GM19035 (cell line): ENCODE measurements at regions not wholly inside any gene's neighbourhood (a gene's known extent, or its start where the extent isn't known, plus 50 kb on each side); places are given as distances from the start of the nearest gene placed in this dataset.
"Not testable (repeated sequence)": the region's sequence is repeated elsewhere in the genome, so short reads cannot be mapped to it uniquely, and the experiment has no call there.

ENCODE experiments used
- ATAC-seq: cut with Tn5 transposase; IDR thresholded peaks from one replicate; pipeline ENCODE4 v1.9.1; 2021; ENCODE audit not compliant: unreplicated experiment

DNA sequence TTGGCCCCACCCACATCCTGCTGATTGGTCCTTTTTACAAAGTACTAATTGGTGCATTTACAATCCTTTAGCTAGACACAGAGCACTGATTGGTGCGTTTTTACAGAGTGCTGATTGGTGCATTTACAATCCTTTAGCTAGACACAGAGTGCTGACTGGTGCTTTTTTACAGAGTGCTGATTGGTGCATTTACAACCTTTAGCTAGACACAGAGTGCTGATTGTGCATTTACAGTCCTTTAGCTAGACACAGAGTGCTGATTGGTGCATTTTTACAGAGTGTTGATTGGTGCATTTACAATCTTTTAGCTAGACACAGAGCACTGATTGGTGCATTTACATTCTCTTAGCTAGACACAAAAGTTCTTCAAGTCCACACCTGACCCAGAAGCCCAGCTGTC lies 144.2 kb upstream of the XIRP2 start:
- ATAC-seq, result not testable (repeated sequence)

GRCh38 chr2:166743482-166743881 lies 144.8 kb upstream of the XIRP2 start:
- not testable (repeated sequence) for ATAC-seq

- peak; percentile 99 for ATAC-seq
Observed at GRCh38 chr2:166727095-166727494, 161.2 kb upstream of the XIRP2 start.

DNA sequence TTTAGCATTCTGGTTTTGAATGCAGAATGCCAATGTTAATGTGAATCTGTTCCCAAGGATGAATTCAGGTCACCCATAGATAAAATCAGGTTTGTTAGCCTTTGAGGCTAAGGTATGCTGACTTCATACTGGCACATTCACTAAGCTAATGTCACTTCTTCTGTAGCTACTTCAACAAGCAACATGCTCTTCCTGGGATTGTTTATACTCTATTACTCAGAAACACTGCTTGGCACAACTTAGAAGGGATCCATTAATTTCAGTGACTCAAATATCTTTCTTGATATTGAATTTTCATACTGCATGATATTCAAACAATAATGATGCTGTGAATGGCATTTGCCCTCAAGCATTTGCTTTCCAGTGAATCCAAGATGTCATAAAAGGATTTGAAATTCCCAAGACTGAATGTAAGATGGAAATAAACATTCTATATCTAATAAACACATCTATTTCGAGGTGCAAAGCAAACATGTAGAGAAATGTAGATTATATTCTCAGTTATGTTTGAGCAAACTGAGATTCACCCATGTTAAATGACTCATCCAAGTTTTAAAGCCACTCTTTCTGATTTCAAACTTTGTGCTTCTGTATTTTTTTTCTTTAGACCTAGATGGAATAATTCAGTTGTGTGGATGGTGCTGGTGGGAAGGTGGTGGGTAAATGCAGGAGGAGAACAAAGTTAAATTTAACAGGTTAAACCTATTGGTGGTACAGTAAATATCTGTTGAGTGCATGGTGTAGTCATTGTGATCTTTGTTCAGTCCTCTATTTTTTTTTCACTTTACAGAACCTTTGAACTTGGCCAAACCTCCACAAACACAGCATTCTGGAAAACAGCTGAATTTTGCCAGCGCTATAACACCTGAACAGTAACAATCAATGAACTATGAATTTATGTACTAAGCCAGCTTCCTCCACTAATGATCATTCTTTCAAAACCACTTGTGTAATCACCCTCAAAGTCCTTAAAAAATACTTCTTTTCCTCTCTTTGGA lies 162.1 kb upstream of the XIRP2 start:
- no peak for ATAC-seq

DNA sequence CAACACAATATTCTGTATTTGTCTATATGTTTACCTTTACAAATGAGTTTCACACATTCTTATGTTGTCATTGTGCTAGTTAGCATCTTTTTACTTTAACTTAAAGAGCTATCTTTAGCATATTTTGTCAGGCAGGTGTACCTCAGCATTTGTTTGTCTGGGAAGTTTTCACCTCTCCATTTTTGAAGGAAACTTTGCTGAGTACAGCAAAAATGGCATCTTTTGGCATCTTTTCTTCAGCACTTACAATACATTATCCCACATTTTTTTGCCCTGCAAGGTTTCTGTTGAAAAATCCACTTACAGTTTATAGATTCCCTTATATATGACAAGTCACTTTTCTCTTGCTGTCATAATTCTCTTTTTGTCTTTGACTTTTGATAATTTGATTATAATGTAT lies 171.3 kb upstream of the XIRP2 start:
- ATAC-seq, result no peak

- ATAC-seq, result no peak
Observed at GRCh38 chr2:166700079-166700478, 188.2 kb upstream of the XIRP2 start.

GRCh38 chr2:166695154-166695553 lies 193.1 kb upstream of the XIRP2 start:
- ATAC-seq, result no peak

DNA sequence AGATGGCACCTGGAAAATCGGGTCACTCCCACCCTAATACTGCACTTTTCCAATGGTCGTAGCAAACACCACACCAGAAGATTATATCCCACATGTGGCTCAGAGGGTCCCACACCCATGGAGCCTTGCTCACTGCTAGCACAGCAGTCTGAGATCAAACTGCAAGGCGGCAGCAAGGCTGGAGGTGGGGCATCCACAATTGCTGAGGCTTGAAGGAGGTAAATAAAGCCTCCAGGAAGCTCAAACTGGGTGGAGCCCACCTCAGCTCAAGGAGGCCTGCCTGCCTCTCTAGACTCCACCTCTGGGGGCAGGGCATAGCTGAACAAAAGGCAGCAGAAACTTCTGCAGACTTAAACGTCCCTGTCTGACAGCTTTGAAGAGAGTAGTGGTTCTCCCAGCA lies 192.0 kb upstream of the SCN7A start:
- not testable (repeated sequence) for ATAC-seq

GRCh38 chr2:166677996-166678395 lies 183.9 kb upstream of the SCN7A start:
- ATAC-seq, result no peak

GRCh38 chr2:166676716-166677115 lies 182.7 kb upstream of the SCN7A start:
- no peak for ATAC-seq

DNA sequence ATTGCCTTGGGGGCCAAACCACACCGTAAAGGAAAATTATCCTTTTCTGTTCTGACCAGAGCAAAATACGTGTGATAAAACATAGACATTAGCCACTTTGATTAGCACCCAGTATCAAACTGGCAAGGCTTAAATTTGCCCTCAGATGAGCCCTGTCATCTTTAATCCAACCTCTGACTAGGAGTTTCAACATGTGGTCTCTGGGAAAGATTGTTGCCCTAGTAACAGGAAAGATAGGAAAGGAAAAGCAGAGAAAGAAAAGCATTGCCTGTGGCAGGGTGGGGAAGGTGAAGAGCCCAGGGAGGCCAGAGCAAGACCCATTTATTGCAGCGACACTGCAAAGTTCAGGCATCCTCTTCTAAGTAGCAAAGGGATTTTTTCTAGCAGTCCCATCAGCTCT lies 181.5 kb upstream of the SCN7A start:
- ATAC-seq, result no peak

- ATAC-seq, result no peak
Observed at GRCh38 chr2:166673986-166674385, 179.9 kb upstream of the SCN7A start.

- no peak for ATAC-seq
Observed at GRCh38 chr2:166671801-166672200, 177.8 kb upstream of the SCN7A start.

DNA sequence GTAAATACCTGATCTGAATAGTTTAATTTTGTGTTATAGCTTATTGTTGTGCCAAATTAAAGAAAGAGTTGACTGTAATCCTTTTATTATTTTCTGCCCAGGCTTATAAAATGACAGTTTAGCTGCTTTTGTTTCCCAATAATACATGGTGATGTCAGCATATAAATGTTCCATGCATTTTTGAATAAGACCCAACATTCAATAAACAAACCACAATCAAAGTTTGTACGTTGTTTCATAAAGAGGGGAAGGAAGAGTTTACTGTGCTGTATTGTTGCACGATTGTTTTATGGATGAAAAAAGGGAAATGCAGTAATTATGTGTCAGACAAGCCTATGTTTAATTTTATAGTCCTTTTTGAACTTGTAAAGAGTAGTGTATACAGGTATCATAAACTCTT lies 177.2 kb upstream of the SCN7A start:
- no peak for ATAC-seq

DNA sequence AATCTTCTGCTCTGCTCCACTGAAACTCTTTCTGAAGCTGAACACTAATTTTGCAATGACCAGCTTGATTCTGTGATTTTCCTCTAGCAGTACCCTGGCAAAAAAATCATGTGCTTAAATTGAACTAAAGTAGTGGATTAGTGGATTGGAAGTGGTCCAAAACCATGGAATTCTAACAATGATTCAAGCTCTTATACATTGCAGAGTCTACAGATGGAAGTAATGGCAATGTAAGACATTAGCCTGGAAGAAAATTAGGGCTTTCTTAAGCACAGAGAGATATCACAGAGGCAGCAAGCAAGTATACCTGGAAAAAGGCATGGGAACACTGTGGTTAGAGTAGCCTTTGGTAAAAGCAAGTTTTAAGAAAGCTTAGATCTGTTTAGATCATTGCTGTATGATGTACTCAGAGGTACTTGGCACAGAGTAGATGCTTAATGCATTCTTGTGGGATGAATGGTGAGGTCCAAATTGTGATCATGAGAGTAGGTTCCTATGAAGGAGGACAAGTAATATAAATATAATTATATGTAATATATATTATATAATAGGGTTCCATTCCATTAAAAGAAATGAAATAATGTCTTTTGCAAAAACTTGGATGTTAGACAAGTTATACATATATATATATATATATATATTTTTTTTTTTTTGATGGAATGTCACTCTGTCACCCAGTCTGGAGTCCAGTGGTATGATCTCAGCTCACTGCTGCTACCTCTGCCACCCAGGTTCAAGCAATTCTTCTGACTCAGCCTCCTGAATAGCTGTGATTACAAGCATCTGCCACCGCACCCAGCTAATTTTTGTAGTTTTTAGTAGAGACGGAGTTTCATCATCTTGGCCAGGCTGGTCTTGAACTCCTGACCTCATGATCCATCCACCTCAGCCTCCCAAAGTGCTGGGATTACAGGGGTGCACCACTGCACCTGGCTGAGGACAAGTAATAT lies 172.2 kb upstream of the SCN7A start:
- no peak for ATAC-seq

DNA sequence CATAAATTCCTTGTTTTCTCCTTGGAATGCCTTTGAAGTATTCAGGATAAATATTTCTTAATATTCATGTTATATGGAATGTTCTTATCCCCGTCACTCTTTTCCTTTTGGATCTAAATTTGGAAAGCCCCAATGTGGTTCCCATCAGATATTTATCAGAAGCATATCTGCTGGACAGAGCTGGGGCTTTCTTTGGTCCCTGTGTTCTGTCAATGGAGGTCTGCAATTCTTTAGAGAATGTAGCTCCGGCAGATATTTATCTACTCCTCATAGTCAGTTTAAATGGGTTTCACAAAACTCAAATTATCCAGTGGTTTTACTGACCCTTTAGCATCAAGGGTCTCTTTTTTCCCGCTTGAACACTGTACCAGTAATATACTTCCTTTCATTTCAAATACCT lies 167.8 kb upstream of the SCN7A start:
- no peak for ATAC-seq

DNA sequence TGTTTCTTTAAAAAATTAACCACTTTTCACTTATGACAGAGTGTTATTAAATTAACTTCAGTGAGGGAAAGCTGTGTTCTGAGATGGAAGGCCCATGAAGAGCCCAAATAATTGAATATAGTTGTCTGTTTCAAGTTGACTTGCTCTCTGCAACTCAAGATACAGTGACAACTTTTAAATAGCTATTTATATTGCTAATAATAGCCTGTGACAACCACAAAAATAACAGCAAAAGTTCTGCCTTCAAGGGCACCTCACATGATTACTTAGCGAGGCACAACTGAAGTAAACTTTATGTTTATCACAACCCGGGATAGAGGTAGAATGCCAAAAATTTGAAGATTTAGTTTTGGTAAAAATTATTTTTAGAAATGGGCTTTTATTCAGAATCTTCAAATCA lies 167.3 kb upstream of the SCN7A start:
- no peak for ATAC-seq

- ATAC-seq, result no peak
Observed at GRCh38 chr2:166658901-166659300, 164.9 kb upstream of the SCN7A start.

GRCh38 chr2:166653185-166653813 lies 159.2 kb upstream of the SCN7A start:
- ATAC-seq, result no peak

- ATAC-seq, result no peak
Observed at GRCh38 chr2:166651991-166652390, 157.9 kb upstream of the SCN7A start.

- ATAC-seq, result no peak
Observed at GRCh38 chr2:166651080-166651675, 157.1 kb upstream of the SCN7A start.
